ENCODE measurements at regions not wholly inside any gene's neighbourhood (a gene's known extent, or its start where the extent isn't known, plus 50 kb on each side); places are given as distances from the start of the nearest gene placed in this dataset.
"Not testable (repeated sequence)": the region's sequence is repeated elsewhere in the genome, so short reads cannot be mapped to it uniquely, and the experiment has no call there.

DNA sequence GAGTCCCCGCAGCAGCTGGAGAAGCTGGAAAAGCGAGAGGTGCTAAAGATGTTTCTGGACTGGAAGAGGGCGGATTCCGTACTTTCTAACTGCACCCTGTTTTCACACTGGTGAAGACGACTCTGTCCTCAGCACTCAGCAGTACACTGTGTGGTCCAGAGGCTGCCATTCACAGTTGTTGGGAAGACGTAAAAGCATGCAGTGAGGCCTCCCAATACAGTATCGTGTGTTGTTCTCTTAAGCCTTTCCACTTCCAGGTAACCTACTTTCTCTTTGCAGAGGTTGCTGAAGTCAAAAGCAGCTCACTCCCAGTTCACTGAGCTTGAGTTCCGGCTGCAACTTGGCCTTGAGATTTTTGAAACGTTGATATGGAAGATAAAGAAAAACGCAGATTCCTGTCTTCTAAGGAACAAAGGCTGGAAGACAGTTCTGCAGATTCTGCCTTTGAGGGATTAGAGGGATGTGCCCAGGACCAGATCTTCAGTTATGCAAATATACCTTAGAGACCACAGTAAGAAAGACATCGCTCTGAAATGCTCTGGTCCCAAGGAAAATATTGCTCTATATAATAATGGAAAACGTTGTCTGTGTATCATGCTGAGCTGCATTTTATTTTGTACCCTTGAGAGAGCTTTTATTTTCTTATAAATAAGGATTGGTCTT, 540.9 kb downstream of the TRIML1 start:
- no peak for DNase-seq

- no peak for DNase-seq
Measured at GRCh38 chr4:188680667-188681063, 541.4 kb downstream of the TRIML1 start.

- DNase-seq: no peak
Measured at GRCh38 chr4:188682321-188682720, 543.1 kb downstream of the TRIML1 start.

- DNase-seq: no peak
Measured at GRCh38 chr4:188683571-188683970, 544.3 kb downstream of the TRIML1 start.

DNA sequence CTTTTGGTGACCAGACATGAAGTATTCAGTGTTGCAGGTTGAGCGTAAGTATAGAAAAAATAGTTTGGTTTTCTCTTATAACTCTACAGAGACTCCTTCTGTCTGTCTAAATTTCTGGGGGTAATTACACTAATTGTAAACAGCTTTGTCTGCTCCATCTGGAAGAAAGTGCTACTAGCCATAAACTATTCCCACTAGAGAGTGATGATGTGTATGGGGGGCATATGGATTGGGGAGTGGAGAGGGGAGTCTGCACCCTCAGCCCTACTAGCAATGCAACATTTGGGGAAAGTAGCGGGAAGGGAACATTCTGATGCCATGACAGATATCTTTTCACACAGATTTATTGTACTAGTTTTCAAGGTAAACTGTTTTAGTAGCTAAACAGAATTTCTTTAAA, 549.7 kb downstream of the TRIML1 start:
- DNase-seq: no peak

GRCh38 chr4:188691811-188692210, 552.6 kb downstream of the TRIML1 start:
- DNase-seq: no peak

- DNase-seq: no peak
Measured at GRCh38 chr4:188695261-188695660, 556.0 kb downstream of the TRIML1 start.

GRCh38 chr4:188697243-188697642, 558.0 kb downstream of the TRIML1 start:
- DNase-seq: no peak

DNA sequence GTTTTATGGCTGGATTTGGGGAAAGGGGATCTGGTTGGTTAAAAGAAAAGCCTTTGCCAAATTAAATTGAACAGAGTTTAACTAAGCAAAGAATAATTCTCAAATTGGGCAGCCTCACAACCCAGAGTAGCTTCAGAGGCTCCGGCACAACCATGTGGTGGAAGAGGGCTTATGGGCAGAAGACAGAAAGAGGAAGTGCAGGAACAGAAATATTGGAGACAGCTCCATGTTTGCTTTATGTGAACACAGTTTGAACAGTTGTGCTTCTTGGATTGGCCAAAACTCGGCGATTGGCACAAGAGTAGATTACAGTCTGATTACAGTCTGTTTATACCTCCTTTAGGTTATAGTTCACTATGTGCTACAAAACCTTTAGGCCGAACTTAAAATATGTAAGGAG, 562.7 kb downstream of the TRIML1 start:
- no peak for DNase-seq

GRCh38 chr4:188704288-188704687, 565.0 kb downstream of the TRIML1 start:
- no peak for DNase-seq

- no peak for DNase-seq
Measured at GRCh38 chr4:188707036-188707435, 567.8 kb downstream of the TRIML1 start.

DNA sequence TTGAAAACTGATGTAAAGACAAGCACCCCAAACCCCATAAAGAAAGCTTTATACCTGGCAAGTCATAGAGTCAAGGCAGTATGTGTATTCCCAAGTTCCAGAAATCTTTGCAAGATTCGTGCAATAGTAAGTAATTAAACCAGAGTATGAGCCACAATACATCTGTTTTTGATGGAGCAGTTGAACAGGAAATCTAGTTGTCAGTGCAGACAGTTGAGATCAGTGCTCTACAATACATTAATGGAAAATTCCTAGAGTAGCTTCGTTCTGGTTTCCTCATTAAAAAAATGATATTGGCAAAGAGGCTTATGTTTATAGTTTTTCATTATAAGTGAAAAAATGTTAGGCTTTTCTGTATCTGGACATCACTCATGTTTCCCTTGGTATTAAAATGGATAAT, 575.3 kb downstream of the TRIML1 start:
- no peak for DNase-seq

- DNase-seq: no peak
Measured at GRCh38 chr4:188714907-188715306, 575.7 kb downstream of the TRIML1 start.

DNA sequence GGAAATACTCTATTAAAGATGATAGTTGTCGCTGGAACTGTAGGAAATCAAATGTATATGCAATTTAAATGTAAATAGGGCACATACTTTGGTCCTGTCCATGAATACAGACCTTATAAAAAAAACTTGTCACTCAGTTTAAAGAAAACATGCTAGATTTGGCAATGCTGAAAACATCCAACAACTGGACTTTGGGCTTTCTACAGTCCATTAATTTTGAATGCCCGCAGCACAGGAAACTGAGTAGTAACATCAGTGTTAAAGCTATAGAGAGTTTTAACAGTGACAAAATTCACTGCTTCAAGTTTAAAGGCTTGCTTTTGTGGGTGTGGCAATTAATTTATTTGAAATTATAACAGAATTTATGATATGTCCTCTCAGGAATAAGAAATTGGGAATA, 578.4 kb downstream of the TRIML1 start:
- DNase-seq: no peak

GRCh38 chr4:188719794-188720193, 580.6 kb downstream of the TRIML1 start:
- no peak for DNase-seq

DNA sequence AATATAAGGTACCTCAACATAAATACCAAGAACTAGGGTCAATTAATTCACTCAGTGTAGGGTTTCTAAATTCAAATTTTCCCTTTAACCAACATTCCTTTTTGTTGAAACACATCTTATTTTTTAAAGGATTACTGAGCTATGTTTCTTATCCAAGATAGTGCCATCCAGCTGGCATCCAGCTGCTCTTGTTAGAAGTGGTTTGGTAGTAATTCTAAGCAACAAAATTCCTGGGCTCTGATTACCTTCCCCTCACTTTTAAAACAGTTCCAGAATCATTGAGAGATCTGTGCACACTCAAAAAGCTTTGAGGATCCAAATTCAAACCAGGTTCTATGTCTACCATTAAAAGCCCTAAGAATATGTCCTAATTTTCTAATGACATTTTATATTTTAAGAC, 583.7 kb downstream of the TRIML1 start:
- DNase-seq: no peak

DNA sequence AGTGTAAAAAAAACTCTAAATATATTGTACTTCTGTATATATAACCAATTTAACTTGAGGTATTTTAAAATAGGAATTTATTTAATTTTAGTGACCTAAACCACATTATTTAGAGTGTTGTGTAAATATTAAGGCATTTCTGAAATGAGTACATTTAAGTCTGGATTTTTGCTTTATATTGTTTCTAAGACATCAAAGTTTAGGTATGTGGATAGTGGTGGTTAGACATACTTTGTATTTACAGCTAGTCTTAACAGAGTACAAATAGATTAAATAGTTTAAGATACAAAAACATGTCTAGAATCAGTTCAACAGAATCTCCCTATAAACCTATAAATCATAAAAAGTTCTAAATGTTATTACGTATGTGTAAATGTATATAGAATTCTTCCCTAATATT, 588.5 kb downstream of the TRIML1 start:
- DNase-seq: no peak

DNA sequence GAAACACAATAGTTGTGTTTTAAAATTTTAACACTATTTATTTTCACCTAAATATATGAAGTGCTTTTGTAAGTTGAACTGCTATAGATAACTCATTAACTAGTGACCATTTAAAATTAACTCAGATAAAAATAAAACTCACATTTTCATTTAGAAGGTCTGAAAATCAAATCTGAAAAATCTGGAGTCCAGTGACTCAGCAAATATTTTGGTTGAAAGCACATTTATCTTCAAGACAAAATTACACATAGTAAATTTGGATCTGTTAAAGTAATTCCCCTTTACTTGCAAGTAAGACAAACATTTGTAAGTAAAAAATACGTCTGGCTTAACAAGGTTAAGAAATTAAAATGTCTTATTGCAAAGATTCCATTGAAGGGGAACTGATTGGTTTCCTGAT, 589.1 kb downstream of the TRIML1 start:
- DNase-seq: no peak

- DNase-seq: no peak
Measured at GRCh38 chr4:188732131-188732530, 592.9 kb downstream of the TRIML1 start.

DNA sequence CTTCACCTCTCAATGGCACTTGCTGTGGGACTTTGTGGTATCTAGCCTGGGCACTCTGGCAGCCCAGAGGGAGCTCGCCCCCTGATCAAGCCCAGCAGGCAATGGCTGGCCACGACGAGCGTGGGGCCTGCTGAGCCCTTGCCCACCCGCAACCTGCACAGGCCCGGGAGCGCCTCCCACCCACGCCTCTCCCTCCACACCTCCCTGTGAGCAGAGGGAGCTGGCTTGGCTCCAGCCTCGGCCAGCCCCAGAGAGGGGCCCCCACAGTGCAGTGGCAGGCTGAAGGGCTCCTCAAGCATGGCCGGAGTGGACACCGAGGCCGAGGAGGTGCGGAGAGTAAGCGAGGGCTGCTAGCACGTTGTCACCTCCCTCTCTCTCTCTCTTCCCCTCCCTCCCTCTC, 595.8 kb downstream of the TRIML1 start:
- no peak for DNase-seq

GRCh38 chr4:188737251-188738002, 598.2 kb downstream of the TRIML1 start:
- DNase-seq: no peak

- not testable (repeated sequence) for DNase-seq
Measured at GRCh38 chr4:188738290-188738689, 599.0 kb downstream of the TRIML1 start.

GRCh38 chr4:188740172-188740571, 600.9 kb downstream of the TRIML1 start:
- DNase-seq: not testable (repeated sequence)

GRCh38 chr4:188740791-188741190, 601.5 kb downstream of the TRIML1 start:
- DNase-seq: not testable (repeated sequence)
